Duodenal mucosa (tissue), 2 donors: ENCODE measurements at regions not wholly inside any gene's neighbourhood (a gene's known extent, or its start where the extent isn't known, plus 50 kb on each side); places are given as distances from the start of the nearest gene placed in this dataset.
"Not testable (repeated sequence)": the region's sequence is repeated elsewhere in the genome, so short reads cannot be mapped to it uniquely, and the experiment has no call there.

Experiments used
- H3K27ac ChIP-seq: one replicate; pipeline ENCODE4 v1.7.0; 2013; ENCODE audit warnings: low read depth, low read length
- H3K27me3 ChIP-seq, 2 donors: one replicate each; pipeline ENCODE4 v1.7.0; 2013; ENCODE audit warnings: low read length in 2 of 2, control low read depth in 1 of 2; ENCODE audit not compliant: insufficient read depth in 2 of 2, control insufficient read depth in 1 of 2
- H3K36me3 ChIP-seq, 2 donors: one replicate each; pipeline ENCODE4 v1.7.0; 2013; ENCODE audit warnings: low read length in 2 of 2, control low read depth in 1 of 2; ENCODE audit not compliant: insufficient read depth in 2 of 2, control insufficient read depth in 1 of 2
- H3K4me1 ChIP-seq, 2 donors: one replicate each; pipeline ENCODE4 v1.7.0; 2013; ENCODE audit warnings: low read length in 2 of 2, control low read depth in 1 of 2; ENCODE audit not compliant: insufficient read depth in 2 of 2, control insufficient read depth in 1 of 2
- H3K4me3 ChIP-seq, 2 donors: one replicate each; pipeline ENCODE4 v1.7.0; 2013; ENCODE audit warnings: low read length in 2 of 2, low read depth in 1 of 2
- H3K9ac ChIP-seq, 2 donors: one replicate each; pipeline ENCODE4 v1.7.0; 2013; ENCODE audit warnings: low read length in 2 of 2, low read depth in 1 of 2
- H3K9me3 ChIP-seq, 2 donors: one replicate each; pipeline ENCODE4 v1.7.0; 2013; ENCODE audit warnings: low read length in 2 of 2, control low read depth in 1 of 2; ENCODE audit not compliant: control insufficient read depth in 1 of 2

DNA sequence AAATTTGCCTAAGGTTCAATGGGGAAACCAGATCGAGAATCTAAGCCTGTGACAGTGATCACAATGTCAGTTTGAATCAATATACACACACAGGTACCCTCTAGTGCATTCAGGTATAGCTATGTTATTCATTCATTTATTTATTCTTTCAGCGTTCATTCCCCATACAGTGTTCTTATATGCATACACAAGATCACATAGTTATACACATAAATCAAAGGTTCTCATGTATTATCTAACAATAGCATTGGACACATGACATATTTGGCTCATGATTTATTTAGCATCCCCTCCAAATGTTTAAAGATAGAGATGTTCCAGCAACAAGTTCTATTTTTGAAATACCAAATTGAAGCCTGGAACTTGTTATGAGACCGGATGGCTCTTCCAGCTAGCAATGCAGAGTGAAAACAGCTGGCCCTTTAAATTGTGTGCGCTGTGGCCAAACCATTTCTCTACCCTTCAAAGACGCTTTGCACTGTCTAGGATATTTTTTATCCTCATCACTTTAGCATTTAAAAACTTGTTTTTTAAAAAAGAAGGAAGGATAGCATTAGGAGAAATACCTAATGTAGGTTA is 131.0 kb downstream of the ATXN3L start:
- Histone ChIP-seq H3K36me3 (no peaks in the 10 kb centered on the region), H3K4me1 (no peaks in the 10 kb centered on the region), H3K9ac (no peak overlapping the region), H3K9me3 (no peaks in the 10 kb centered on the region), H3K27ac (no peak overlapping the region), H3K4me3 (no peak overlapping the region), H3K27me3 (no peaks in the 10 kb centered on the region)

DNA sequence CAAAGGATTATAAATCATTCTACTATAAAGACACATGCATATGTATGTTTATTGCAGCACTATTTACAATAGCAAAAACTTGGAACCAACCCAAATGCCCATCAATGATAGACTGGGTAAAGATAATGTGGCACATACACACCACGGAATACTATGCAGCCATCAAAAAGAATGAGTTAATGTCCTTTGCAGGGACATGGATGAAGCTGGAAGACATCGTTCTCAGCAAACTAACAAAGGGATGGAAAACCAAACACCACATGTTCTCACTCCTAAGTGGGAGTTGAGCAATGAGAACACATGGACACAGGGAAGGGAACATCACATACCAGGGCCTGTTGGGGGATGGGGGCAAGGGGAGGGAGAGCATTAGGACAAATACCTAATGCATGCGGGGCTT is 133.2 kb downstream of the ATXN3L start:
- H3K9me3 ChIP-seq, H3K27me3 ChIP-seq, H3K4me1 ChIP-seq, H3K9ac ChIP-seq, H3K27ac ChIP-seq, H3K36me3 ChIP-seq, H3K4me3 ChIP-seq: not testable (repeated sequence)

DNA sequence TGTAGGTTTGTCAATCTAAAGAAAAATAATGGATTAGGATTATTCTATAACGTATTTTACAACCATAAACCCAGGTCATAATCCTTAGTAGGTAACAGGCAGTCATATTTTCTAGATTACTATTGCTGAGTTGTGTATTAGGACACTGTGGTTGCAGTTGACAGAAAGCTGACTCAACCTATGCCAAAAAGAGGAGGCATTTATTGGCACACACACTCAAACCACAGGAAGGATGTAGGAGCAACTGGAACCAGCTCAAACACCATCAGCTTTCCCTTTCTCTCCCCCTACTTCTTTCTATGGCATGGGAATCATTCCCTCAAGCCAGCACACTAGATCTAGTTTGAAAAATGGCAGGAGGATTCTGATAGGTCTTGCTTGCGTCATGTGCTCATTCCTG is 136.4 kb upstream of the FAM9C start:
- no peaks in the 10 kb centered on the region for H3K9me3 ChIP-seq
- H3K4me1 ChIP-seq, result no peaks in the 10 kb centered on the region
- H3K27ac ChIP-seq, result no peak overlapping the region
- no peak overlapping the region for H3K4me3 ChIP-seq
- no peaks in the 10 kb centered on the region for H3K27me3 ChIP-seq
- H3K36me3 ChIP-seq, result no peaks in the 10 kb centered on the region
- H3K9ac ChIP-seq, result no peak overlapping the region

DNA sequence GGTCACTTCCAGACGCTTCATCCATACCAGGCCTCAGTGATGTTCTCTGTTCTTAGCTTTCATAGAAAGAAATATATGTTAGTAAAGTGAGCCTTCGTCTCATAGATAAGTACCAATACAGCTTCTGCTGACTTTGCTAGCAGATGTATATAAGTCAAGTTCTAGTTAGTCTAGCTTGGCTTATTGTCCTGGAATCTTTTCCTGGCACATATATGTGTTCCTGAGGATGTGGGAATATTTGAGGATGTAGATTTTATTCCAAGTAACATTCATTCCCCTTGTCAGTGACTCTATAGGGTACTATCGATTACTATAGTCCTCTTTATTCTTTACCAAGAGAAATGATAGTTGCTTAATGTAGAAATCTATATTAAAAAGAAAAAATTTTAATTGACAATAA is 135.2 kb upstream of the FAM9C start:
- no peaks in the 10 kb centered on the region for H3K9me3 ChIP-seq

DNA sequence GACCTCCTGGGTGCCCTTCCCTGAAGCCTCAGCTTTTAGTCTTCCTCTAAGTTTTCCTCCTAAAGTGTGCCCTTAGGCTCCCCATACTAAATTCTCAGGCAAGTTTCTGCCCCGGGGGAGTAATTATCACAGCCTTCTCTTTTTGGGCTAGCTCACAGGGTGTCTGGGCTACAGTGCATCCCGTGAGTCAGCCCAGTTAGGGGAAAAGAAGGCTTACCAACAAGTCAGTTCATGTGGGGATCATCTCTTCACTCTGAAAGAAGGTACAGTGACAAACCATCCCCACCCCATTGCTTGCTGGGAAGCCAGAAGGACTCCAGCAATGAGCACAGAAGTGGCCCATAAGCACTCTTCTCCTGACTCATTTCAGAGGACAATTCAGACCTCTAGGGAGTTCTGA is 134.7 kb upstream of the FAM9C start:
- H3K9me3 ChIP-seq, result no peaks in the 10 kb centered on the region
- no peaks in the 10 kb centered on the region for H3K36me3 ChIP-seq
- no peak overlapping the region for H3K27ac ChIP-seq
- no peaks in the 10 kb centered on the region for H3K4me1 ChIP-seq
- no peak overlapping the region for H3K9ac ChIP-seq
- H3K4me3 ChIP-seq, result no peak overlapping the region
- H3K27me3 ChIP-seq, result no peaks in the 10 kb centered on the region

More for the DNA sequence above, 135.2 kb upstream of the FAM9C start:
- H3K36me3 ChIP-seq, result no peaks in the 10 kb centered on the region
- no peak overlapping the region for H3K27ac ChIP-seq
- no peaks in the 10 kb centered on the region for H3K4me1 ChIP-seq
- no peaks in the 10 kb centered on the region for H3K27me3 ChIP-seq
- H3K9ac ChIP-seq, result no peak overlapping the region
- no peak overlapping the region for H3K4me3 ChIP-seq

DNA sequence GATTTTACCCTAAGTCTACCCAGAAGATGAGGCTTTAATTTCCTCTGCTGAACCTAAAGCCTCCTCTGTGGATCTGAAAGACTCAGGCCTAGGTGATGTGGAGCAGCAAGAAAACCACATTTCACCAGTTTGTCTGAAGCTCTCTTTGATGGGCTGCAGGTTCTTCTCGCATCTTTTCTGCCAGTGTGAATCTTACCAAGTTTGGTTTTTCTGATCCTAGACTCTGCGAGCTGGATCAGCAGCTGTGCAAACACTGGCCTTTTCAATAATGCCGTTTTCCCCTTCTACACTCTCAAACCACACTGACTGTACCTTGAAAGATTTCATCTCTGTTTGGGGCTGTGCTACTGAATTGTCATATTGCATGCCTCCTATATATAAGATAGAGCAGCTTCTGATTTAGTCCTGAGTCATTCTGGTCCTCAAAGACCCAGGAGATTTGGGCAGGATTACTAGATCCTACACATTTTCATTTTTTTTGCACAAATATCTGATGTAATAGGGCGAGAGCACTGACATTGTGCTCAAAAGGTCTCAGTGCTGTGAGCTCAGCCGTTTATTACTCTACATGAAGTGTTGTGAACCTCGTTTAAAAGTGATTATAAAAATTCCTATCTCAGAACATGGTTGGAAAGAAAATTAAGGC is 133.6 kb upstream of the FAM9C start:
- Histone ChIP-seq H3K9ac (no peak overlapping the region), H3K27ac (no peak overlapping the region), H3K27me3 (no peaks in the 10 kb centered on the region), H3K36me3 (no peaks in the 10 kb centered on the region), H3K4me3 (no peak overlapping the region), H3K4me1 (no peaks in the 10 kb centered on the region), H3K9me3 (no peaks in the 10 kb centered on the region)

DNA sequence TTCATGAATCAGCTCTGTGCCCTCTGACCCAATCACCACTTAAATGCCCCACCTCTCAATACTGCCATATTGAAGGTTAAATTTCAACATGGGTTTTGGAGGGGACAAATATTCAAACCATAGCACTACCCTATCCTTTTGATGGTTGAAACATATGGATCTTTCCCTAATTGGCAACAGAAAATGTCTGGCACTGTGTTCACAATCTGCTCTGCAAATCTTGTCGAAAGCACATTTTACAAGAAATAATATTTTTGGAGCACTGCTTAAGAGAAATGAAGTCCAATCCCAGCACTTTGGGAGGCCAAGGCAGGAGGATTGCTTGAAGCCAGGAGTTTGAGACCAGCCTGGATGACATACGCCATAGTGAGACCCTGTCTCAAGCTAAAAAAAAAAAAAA is 130.6 kb upstream of the FAM9C start:
- Histone ChIP-seq H3K27me3 (no peaks in the 10 kb centered on the region), H3K4me1 (no peaks in the 10 kb centered on the region), H3K9ac (no peak overlapping the region), H3K4me3 (no peak overlapping the region), H3K27ac (no peak overlapping the region), H3K9me3 (no peaks in the 10 kb centered on the region), H3K36me3 (no peaks in the 10 kb centered on the region)

DNA sequence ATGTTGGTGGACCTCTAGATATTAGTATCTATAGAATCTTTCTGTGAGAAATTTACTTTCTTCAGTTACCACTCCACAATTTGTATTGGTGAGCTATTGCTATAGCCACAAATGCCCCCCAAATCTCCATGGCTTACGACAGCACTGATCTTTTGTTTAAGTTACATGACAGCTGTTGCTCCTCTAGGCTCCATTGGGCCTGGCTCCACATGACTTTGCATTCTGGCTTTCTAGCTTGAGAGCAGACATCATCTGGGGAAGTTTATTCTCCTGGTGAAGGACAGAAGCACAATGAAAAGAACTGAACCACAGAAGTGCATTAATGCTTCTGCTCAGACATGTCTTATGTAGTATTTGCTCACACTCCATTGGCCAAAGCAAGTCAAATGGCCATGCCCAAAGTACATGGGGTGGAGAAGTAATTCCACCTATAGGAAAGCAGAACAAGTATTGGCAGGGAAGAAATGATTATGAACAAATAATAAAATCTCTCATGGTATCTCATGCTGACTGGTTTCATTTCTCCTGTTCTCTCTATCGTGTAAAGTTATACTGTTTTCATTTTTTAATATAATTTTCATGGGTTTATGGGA is 126.6 kb upstream of the FAM9C start:
- H3K9ac ChIP-seq, result no peak overlapping the region
- H3K27ac ChIP-seq, result no peak overlapping the region

DNA sequence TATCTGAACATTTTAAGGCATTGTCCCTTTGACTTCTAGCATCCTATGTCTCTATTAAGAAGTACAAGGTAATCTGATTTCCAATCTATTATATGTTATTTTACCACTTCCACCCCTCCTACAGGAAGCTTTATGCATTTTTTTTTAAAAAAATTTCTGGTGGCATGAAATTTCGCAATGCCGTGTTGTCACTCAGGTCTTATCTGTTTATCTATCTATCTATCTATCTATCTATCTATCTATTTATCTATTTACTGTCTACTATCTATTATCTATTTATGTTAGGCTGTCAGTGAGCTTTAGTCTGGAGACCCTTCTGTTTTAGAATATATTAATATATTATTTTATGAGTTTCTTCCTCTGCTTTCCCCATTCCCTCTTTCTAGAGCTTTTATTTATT is 125.3 kb upstream of the FAM9C start:
- Histone ChIP-seq H3K4me3 (no peak overlapping the region), H3K9me3 (no peaks in the 10 kb centered on the region), H3K27me3 (no peaks in the 10 kb centered on the region), H3K36me3 (no peaks in the 10 kb centered on the region), H3K4me1 (peaks cover 0 to 4% of the 10 kb centered on the region in 2 donors), H3K27ac (no peak overlapping the region), H3K9ac (no peak overlapping the region)

More for the DNA sequence above, 126.6 kb upstream of the FAM9C start:
- Histone ChIP-seq H3K4me1 (peaks cover 0 to 4% of the 10 kb centered on the region in 2 donors), H3K36me3 (no peaks in the 10 kb centered on the region), H3K9me3 (no peaks in the 10 kb centered on the region), H3K4me3 (no peak overlapping the region), H3K27me3 (no peaks in the 10 kb centered on the region)

DNA sequence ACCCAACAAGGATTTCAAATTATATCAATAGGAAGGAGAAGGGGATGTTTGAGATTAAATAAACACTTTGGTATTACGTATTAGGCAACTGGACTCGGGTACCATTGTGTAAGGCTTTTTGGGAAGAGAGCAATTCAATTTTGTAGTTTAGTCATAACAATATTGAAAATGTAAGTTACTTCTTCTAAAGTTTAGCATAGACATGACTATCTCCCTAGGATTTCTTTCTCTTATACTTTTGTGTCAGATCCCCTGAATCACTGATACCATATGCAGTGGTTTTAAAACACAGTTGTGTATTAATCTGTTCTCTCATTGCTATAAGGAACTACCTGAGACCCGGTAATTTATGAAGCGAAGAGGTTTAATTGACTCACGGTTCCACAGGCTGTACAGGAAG is 123.8 kb upstream of the FAM9C start:
- no peak overlapping the region for H3K9ac ChIP-seq
- H3K27me3 ChIP-seq, result no peaks in the 10 kb centered on the region
- H3K27ac ChIP-seq, result no peak overlapping the region
- H3K9me3 ChIP-seq, result no peaks in the 10 kb centered on the region
- H3K4me3 ChIP-seq, result no peak overlapping the region
- H3K36me3 ChIP-seq, result no peaks in the 10 kb centered on the region
- peaks cover 0 to 4% of the 10 kb centered on the region in 2 donors for H3K4me1 ChIP-seq
